Sciatic nerve (tissue), 2 donors: ENCODE measurements at regions not wholly inside any gene's neighbourhood (a gene's known extent, or its start where the extent isn't known, plus 50 kb on each side); places are given as distances from the start of the nearest gene placed in this dataset.

Experiments used
- ATAC-seq: fragments of 200-7000 bp; cut with Tn5 transposase; one replicate; pipeline ENCODE4 v1.9.1; 2020; ENCODE audit warnings: mild to moderate bottlenecking, moderate library complexity
- DNase-seq: peaks from one replicate; pipeline ENCODE4 v3.0.0-alpha.2; 2020; ENCODE audit warnings: low spot score
- intact Hi-C: fragments of 100-400 bp; cut with DNase I; formaldehyde crosslinking; loops from one replicate; pipeline ENCODE4 v1.14.2; 2022
- donor health status: DM: no; HTN: no; CAD: no.
- donor health status: DM: no; HTN: no; CAD: no.

DNA sequence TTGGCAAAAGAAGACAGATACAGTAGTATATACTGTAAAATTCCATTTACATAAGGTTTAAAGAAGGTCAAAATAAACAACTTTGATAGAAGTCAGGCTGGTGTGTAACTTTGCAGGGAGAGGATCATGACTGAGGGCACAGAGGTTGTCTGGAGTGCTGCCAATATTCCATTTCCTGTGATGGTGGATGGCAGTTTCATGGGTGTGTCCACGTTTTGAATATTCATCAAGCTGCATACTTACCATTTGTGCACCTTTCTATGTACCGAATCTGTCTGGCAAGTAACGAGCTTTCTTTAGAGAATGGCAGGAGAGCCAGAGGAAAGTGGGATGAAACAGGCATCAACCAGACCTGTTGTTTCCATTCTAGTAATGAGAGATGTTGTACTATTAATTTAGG, 420.5 kb upstream of the HTR2A start:
- ATAC-seq: no peak
- intact Hi-C loops: no loop called here
- DNase-seq: no peak

DNA sequence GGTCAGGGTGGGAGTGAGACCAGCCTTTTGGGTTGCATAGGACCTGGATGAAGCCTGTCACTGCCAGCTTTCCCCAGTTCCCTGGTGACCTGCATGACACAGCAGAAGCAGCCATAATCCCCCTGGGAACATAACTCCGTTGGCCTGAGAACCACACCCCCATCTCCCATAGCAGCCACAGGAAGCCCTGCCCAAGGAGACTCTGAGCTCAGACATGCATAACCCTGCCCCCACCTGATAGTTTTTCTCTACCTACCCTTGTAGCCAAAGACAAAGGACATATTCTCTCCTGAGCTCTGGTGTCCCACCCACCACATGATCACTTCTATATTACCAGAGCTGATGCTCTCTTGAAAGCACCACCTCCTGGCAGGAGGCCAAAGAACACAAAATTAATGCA, 413.5 kb upstream of the HTR2A start:
- no peak for ATAC-seq
- no peak for DNase-seq
- intact Hi-C loops: no loop called here

DNA sequence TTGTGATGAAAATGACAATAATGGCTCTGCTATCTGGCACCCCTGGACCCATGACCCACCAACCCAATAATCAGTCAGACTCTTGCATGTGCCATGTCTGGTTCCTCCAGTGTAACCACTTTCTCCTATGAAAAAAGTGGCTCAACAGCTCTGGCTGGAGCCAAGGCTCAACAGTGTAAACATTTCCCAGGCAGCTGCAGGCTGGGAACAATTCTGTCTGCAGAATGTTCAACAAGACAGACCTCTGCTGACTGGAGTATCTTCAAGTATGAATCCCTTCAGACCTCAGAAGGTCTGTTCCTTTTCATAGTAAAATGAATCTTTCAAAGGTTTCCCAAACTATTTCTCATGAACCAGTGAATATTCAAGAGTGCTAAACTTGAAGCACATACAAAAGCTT, 410.1 kb upstream of the HTR2A start:
- DNase-seq: no peak
- intact Hi-C loops: no loop called here
- ATAC-seq: no peak

DNA sequence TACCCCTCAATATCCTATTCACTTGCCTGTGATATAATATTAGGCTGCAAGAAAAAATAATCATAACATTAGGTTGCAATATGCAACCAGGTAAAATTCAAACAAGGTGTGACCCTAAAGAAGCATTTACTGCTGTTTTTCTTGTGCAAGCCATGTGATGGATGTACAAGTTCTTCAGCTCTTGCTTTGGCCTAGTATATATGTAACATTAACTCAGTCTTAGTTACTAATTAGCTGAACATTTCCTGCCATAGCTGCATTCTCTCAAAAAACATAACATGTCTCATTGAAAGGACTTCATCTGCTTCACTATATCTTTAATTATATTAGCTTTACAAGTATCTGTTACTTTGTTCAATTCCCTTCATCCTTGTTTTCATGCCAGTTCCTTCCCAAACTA, 406.8 kb upstream of the HTR2A start:
- intact Hi-C loops: no loop called here
- DNase-seq (no peak), ATAC-seq (no peak)

DNA sequence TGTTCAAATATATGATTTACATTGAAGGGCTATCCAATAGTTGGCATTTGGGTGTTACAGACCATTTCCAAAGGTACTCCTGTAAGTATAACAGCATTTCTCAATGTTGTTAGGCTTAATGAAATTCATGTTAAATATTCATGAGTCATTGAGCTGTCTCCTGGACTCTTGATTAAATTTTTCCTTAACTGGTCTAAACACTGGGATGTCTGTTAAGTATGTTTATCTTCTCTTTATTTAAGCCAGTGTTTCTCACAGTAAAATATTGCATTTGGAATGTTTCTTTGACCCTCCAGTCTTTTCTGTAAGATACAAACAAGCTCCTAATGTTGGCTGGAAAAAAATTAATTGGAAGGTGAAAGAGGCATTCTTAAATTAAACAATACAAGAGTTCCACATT, 402.5 kb upstream of the HTR2A start:
- intact Hi-C loops: no loop called here
- DNase-seq (no peak), ATAC-seq (no peak)

DNA sequence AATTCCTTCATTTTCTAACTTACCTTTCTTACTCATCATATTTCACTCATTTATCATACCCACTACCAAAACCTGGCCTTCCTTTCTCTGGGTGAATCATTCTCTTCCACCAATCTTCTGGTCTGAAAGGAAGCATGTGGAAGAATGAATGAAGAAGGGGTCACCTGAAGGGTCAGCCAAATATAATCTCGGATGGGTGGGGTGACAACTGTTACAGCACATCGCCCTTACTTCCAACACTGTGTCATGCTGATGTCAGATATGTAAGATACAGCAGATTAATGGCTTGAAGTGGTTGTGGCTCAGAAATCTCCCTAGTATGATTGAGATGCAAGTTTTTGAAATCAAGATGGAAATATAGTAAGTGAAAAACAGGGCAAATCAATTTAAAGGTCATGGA, 401.7 kb upstream of the HTR2A start:
- intact Hi-C loops: no loop called here
- DNase-seq (no peak), ATAC-seq (no peak)

DNA sequence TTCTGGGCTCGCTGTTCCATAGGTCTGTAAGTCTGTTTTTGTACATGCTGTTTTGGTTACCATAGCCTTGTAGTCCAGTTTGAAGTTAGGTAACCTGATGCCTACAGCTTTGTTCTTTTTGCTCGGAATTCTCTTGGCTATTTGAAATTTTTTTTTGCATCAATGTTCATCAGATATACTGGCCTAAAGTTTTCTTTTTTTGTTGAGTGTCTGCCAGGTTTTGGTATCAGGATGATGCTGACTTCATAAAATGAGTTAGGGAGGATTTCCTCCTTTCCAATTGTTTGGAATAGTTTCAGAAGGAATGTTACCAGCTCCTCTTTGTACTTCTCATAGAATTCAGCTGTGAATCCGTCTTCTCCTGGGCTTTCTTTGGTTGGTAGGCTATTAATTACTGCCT, 397.8 kb upstream of the HTR2A start:
- ATAC-seq (no peak), DNase-seq (no peak)
- intact Hi-C loops: no loop called here

- intact Hi-C loops: no loop called here
- ATAC-seq (no peak), DNase-seq (no peak)
Observed at GRCh38 chr13:47291107-47291656, 394.3 kb upstream of the HTR2A start.

DNA sequence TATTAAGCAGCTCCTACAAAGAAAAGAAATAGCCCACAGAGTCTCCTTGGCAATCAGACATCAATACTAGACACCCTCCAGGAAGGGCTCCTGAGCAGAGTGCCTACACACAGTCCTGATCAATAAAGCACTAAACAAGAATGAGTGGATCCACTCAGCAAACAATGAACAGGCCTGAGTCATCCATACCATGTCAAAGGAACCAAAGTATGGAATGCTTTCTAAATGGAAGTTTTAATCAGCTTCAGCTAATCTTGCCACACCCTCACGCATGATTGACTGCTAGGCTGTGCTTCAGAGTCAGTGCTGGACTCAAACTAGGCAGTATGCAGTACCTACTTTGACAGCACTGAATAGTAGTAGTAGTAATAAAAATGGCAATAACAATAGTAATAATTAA, 392.7 kb upstream of the HTR2A start:
- intact Hi-C loops: no loop called here
- DNase-seq: no peak

GRCh38 chr13:47288546-47288945, 391.7 kb upstream of the HTR2A start:
- DNase-seq: no peak
- no peak for ATAC-seq
- intact Hi-C loops: no loop called here

More for the DNA sequence above, 392.7 kb upstream of the HTR2A start:
- ATAC-seq: no peak

DNA sequence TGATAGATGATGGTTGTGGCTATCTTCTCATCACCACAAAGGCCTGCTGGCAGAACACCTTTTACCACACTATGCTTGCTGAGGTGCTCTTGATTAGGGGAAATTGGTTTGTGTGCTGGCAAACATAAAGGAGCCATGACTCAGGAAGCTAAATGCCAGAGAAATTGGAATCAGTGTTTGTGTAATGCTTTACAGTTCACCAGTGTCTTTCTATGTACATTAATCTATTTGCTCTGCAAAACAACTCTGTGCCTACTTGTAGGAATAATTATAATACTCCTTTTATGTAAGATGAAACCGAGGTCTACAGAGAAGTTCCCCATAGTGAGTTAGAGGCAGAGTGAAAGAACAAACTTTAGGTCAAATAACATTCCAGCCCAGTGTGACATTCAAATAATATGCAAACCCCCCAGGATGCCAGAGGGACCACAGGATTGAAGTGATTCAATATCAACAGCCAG, 390.5 kb upstream of the HTR2A start:
- intact Hi-C loops: no loop called here
- no peak for ATAC-seq
- DNase-seq: no peak

- intact Hi-C loops: no loop called here
- DNase-seq (no peak), ATAC-seq (no peak)
Observed at GRCh38 chr13:47281991-47282390, 385.1 kb upstream of the HTR2A start.

DNA sequence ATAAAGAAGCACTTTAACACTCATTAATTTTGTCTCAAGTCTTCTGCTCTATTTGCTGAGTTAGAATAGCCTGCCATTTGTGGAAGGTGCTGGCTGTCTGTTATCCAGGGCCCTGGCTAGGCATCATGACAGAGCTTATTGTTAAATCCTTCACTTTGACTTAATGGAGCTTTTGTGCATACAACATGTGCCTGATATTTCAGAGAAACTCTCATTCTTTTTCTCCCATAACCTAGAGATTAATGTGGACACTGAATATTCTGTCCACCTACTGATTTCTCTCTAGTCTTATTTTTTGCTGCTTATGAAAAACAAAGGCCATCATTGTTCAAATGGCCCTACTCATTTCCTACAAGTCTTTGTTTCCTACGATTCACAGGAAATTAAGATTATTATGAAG, 383.1 kb upstream of the HTR2A start:
- DNase-seq (no peak), ATAC-seq (no peak)
- intact Hi-C loops: no loop called here

DNA sequence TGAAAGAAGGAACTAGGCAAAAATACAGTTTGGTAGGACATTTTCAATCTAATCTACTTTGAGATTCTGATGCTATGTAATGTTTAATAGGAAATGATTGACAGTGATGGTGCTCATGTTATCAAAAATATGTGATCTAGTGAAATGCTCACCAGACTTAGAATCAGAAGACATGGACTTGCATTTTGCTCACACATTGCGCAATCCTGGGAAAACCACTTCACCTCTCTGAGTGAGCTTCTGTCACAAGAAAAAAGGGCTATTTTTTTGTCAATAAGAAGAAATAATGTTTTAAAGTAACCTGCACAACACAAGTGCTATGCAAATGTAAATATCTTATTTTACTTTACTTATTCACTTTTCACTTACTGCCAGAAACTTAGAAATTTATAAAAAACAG, 380.9 kb upstream of the HTR2A start:
- ATAC-seq (no peak), DNase-seq (no peak)
- intact Hi-C loops: no loop called here

- intact Hi-C loops: no loop called here
- ATAC-seq: no peak
- no peak for DNase-seq
Observed at GRCh38 chr13:47268270-47268669, 371.4 kb upstream of the HTR2A start.

DNA sequence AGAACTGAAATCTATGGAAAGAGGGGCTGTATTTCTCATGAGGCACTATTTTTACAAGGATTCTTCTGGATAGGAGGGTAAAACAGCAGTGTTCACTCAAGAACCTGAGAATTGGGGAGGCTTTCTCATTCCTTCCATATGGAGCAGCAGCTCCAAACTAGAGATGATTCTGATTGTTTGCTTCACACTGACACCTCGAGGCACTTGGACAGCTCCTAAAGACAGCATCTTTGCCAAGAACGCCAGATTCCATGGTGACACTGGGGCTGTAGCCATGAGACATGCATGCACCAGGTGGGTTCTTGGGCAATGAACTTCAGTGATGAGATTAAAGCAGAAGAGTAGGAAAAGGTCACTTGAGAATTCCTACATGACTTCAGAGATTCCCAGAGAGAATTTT, 361.5 kb upstream of the HTR2A start:
- DNase-seq (no peak), ATAC-seq (no peak)
- intact Hi-C loops: no loop called here

GRCh38 chr13:47256618-47257017, 359.8 kb upstream of the HTR2A start:
- intact Hi-C loops: no loop called here
- ATAC-seq (no peak), DNase-seq (no peak)

DNA sequence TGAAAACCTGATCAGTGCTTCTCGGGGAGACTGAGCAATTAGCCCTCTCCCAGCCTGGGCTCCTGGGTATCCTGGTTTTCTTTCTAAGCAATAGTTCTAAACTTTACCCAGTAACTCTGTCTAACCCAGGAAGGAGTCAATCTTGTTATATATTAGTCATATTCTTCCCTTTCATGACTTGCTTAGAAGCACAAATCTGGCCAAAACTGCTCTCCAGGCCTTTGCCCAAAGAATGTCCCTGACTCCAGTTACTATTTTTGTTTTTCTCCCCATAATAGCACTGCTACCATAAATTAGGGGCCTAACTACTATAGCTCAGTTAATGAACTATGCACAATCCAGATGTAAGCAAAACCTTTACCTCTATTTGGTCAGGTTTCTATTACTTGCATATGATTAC, 355.8 kb upstream of the HTR2A start:
- no peak for ATAC-seq
- intact Hi-C loops: no loop called here

DNA sequence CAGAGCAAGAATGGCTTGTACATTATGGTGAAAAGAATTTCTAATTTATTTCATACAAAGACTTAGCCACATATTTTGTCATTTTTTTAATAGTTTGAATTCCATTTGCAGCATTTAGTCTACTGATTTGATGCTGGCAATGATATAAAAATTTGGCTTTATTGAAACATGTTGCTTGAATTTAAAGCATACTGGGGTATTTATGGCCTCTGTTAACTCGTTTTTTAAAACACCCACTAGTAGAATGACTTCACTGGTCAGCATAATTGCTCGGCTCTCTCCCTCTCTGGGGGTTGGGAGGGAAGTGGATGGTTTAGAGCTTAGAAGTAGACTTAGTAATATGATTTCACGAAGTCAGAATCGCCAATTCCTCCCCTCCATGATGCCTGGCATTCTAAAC, 354.9 kb upstream of the HTR2A start:
- DNase-seq (no peak), ATAC-seq (no peak)
- intact Hi-C loops: no loop called here

More for the DNA sequence above, 355.8 kb upstream of the HTR2A start:
- DNase-seq: no peak

DNA sequence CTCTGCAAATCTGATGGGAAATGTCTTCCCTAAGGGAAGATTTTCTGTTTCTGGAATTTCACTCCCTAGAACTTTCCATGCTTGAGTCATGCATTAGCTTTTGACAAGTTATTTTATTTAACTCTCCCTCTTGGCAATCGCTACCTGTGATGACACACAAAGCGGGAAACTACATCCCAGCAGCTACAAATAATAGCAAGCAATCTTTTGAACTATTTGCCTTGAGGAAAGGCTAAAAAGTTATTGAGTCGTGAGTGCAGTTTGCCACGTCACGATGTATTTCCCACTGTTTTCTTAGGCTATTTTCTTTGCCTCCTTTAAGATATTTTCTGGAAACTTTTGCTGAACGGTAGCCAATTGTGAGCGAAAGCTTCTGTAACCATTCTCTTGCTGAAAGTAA, 353.3 kb upstream of the HTR2A start:
- DNase-seq (no peak), ATAC-seq (no peak)
- intact Hi-C loops: no loop called here

GRCh38 chr13:47249266-47249665, 352.4 kb upstream of the HTR2A start:
- intact Hi-C loops: no loop called here
- DNase-seq: no peak
- ATAC-seq: no peak

DNA sequence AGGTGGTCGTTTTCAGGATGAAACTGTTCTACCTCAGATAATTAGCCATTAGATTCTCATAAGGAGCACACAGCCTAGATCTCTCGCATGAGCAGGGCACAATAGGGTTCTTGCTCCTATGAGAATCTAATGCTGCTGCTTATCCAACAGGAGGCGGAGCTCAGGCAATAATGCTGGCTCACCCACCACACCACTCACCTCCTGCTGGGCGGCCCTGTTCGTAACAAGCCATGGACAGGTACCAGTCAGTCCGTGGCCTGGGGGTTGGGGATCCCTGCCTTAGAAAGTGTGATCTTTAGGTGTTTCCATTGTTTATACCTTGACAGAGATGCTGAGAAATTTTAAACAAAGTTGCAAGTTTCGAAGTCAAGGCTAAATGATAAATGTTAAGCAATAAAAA, 344.6 kb upstream of the HTR2A start:
- intact Hi-C loops: no loop called here
- ATAC-seq (no peak), DNase-seq (no peak)
